ENCODE measurements at regions not wholly inside any gene's neighbourhood (a gene's known extent, or its start where the extent isn't known, plus 50 kb on each side); places are given as distances from the start of the nearest gene placed in this dataset.
"Not testable (repeated sequence)": the region's sequence is repeated elsewhere in the genome, so short reads cannot be mapped to it uniquely, and the experiment has no call there.

DNA sequence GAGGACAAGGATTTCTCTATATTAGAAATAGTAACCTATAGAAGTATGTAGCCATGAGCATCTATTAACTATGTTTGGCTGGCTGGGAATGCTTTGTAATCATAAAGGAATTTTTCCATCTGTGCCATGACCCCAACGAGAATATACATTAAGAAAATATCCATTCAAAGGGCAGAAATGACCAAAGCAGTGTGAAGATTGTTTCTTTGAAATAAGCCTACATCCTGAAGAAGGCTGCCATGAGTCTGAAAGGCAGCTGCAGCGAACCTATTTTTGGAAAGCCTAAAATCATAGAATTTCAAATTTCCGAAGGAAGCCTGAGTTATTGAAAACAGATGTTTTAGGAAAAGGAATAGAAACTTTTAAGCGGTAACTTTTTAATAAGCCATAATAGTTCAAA is 244.2 kb upstream of the FOXK1 start:
- no peak for DNase-seq (ENCODE audit: low read depth in 4 of 4, low spot score in 1 of 4)

DNA sequence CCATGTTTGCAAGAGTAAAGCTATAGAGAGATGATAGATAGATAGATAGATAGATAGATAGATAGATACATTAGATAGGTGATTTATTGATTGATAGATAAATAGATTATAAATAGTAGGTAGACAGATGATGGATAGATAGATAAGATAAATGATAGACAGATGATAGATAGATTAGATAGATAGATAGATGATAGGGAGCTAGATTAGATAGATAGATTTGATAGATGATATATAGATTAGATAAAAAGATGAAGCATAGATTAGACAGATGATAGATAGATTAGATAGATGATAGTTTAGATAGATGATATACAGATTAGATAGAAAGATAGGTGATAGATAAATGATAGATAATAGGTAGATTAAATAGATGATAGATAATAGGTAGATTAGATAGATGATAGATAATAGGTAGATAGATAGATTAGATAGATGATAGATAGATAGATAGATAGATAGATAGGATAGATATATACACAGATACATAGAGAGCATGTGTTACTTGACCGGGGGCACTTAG is 243.3 kb upstream of the FOXK1 start:
- no peak for DNase-seq (ENCODE audit: low read depth in 4 of 4, low spot score in 1 of 4)

DNA sequence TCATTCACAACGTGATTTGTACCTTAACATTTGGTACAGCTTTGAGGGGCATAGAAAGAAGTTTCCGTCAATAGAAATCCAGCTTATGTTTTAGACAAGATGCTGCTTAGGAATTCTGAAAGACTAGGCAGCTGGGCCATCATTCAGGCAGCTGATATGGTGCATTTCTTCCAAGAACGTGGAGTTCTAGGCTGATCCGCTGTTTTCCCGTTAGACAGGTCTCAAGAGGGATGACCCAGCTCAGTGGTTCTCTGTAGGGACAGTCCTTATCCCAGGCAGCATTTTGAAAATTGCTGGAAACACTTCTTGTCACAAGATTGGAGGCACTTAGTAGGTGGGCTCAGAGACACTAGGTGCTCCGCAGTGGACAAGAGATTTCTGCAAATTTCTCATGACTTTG is 242.7 kb upstream of the FOXK1 start:
- DNase-seq (ENCODE audit: low read depth in 4 of 4, low spot score in 1 of 4), result no peak

DNA sequence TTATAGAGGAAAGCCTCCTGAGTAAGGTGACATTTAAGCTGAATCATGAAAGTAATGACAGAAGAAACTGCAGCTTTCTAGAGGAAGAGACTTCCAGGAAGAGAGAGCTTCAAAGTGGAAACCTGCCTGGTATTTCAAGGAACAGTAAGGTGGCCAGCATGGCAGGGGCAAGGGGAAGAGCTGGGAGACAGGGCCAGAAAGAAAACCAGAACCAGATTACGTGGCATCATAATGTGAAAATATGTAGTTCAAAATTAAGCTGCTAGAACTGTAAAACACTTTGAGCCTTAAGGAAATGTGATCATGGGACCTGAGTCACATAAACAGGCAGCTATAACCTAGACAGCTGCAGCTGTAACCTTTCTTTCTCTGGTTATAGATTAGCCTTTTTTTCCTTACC is 238.0 kb upstream of the FOXK1 start:
- DNase-seq (ENCODE audit: low read depth in 4 of 4, low spot score in 1 of 4), result no peak

DNA sequence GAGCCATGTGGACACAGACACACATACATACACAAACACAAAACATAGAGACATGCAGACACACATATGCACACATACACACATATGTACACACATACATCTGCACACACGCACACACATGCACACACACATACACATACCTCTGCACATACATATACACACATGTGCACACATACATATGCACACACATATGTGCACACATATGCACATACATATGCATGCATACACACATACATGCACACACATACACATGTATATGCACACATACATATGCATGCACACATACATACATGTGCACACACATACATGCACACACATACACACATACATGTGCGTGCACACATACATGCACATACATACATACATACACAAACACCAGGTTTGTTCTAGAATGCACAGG is 236.3 kb upstream of the FOXK1 start:
- no peak for DNase-seq (ENCODE audit: low read depth in 4 of 4, low spot score in 1 of 4)

DNA sequence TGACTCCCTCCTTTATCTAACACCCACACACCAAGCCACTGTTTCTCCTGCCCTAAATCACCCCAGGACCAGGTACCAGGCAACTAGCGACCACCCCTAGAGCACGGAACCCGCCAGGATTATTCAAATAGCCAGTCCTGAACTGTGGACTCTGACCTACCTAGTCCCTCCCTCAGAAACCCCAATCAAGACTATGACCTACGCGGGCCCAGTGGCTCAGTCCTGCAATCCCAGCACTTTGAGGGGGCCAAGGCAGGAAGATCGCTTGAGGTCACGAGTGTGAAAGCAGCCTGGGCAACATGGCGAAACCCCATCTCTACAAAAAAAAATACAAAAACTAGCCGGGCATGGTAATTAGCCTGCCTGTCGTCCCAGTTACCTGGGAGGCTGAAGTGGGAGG is 232.8 kb upstream of the FOXK1 start:
- no peak for DNase-seq (ENCODE audit: low read depth in 4 of 4, low spot score in 1 of 4)

DNA sequence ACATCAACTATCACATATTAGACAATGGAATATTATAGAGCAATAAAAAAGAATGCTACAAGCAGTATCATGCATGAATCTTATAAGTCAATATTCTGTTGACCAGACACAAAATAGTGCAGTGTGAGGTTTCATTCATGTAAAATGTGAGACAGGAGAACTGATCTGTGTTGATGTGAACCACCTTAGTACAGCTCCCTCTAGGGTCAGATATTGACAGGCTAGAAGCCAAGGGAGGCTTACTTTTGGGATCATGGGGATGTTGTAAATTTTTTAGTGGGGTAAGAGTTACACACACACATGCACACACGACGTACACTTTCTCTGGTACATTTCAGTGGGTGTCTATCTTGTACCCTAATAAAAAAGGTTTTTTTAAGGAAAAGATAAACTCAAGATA is 231.6 kb upstream of the FOXK1 start:
- DNase-seq (ENCODE audit: low read depth in 4 of 4, low spot score in 1 of 4), result no peak

DNA sequence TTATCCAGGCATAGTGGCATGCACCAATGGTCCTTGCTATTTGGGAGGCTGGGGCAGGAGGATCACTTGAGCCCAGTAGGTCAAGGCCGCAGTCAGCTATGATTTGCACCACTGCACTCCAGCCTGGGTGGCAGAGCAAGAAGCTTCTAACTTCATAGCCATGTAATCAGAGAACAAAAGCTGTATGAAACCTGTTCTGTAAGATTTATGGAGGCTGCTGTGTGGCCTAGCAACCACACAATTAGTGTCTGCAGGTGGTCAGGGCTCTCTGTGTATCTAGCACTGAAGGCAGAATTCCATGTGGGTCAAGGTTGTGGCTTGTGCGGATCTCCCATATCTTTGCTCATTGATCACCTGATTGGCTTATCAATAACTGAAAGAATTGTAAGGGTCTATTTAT is 221.5 kb upstream of the FOXK1 start:
- no peak for DNase-seq (ENCODE audit: low read depth in 4 of 4, low spot score in 1 of 4)

DNA sequence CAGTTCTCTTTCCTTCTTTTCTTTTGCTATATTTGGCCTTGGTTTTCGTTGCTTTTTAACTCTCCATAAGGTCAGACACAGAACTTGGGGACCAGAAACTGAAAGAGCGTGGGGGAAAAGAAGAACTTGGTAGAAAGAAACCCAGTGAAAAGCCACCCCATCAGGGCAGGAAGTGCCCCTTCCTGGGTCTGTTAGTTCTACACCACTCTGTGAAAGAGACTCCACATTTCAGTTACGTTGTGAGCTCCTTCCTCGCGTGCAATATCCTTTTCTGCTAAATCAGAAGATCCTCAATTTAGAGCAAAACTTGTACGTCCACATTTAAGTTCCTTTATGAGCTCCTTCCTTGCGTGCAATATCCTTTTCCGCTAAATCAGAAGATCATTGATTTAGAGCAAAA is 220.6 kb upstream of the FOXK1 start:
- DNase-seq (ENCODE audit: low read depth in 4 of 4, low spot score in 1 of 4), result no peak

DNA sequence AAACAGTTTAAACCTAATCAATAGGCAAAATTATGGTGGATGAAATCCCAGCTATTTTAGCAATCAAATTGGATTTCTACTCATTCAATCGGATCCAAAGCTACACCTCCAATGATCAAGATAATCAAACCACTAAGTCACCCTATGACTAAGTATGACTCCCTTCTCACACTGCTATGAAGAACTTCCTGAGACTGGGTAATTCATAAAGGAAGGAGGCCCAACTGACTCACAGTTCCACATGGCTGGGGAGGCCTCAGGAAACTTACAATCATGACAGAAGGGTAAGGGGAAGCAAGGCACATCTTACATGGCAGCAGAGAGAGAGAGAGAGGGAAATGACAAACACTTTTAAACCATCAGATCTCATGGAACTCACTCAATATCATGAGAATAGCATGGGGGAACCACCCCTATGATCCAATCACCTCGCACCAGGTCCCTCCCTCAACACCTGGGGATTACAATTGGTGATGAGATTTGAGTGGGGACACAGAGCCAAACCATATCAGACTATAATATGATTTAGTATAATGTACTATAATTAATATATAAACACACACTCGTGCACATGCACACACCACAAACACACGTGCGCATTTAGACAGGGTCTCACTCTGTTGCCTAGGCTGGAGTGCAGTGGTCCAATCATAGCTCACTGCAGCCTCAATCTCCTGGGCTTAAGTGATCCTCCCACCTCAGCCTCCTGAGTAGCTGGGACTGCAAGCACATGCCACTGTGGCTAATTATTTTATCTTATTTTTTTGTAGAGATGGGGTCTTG is 213.6 kb upstream of the FOXK1 start:
- DNase-seq (ENCODE audit: low read depth in 4 of 4, low spot score in 1 of 4), result no peak

DNA sequence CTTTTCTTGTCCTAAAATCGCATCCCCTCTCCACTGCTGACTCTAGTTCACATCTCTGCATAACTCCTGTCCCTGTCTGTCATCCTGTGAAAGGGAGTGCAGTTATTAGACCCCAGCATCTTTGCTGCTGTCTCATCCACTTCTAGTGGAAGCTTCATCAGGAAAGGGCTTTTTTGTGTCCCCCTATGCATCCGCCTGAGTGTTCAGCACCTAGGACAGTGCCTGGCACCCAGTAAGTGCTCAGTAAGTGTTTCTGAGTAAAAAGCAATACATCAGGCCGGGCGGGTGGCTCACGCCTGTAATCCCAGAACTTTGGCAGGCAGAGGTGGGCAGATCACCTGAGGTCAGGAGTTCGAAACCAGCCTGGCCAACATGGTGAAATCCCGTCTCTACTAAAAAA is 211.8 kb upstream of the FOXK1 start:
- DNase-seq (ENCODE audit: low read depth in 4 of 4, low spot score in 1 of 4), result no peak

DNA sequence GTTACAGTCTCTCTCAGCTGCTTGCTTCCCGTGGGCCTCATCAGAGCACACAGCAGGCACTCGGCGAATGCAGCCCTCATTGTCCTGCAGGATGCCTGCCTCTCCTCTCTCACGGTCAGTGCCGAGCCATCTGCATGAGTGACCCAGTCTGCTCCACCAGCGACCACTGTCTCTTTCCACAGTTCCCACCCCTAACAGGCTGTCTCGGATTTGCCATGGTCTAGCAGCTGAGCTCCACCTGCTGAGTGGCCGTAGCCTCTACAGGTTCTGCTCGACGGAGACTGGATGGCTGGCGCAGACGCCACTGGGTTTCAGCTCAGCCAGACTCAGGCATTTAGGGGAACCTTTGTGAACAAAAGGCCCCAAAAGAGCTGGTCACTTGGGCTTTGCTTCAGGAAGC is 209.4 kb upstream of the FOXK1 start:
- DNase-seq (ENCODE audit: low read depth in 4 of 4, low spot score in 1 of 4), result no peak

DNA sequence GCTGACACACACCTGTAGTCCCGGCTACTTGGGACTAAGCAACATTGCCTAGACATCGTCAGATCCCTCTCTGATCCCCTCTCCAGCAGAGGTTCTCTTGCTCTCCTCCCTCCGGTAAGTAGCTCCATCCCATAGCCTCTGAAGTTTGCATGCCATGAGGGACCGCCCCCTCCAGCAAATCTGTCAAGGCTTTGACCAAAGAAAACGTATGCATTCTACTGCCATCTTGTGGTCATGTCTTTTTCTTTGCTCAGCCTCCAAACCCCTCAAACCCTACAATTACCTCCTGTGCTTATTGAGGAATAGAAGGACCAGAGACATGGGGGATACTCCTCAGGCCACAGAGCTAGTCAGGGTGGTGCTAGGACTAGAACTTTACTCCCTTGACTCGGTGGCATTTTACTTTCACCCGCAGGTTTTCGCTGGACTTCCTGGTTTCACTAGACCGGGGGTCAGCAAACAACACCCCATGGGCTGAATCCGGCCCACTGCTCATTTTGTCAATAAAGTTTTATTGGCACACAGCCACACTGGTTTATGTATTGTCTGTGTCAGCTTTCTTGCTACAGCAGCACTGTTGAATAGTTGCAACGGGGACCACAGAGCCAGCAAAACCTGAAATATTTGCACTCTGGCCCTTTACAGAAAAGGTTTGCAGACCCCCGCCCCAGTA is 202.6 kb upstream of the FOXK1 start:
- peak in 1 of 4 experiments; percentile 1 for DNase-seq (ENCODE audit: low read depth in 4 of 4, low spot score in 1 of 4)

DNA sequence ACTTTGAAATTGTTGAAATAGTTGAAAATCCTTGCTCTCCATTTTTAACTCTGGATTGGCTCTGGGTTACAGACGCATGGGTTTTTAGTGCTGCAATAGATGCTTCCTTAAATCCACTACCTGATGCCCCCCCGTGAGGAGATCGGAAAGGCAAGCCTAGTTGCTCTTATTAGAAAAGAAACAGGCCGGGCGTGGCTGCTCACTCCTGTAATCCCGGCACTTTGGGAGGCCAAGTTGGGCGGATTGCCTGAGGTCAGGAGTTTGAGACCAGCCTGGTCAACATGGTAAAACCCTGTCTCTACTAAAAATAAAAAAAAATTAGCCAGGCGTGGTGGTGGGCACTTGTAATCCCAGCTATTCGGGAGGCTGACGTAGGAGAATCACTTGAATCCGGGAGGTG is 202.0 kb upstream of the FOXK1 start:
- DNase-seq (ENCODE audit: low read depth in 4 of 4, low spot score in 1 of 4), result not testable (repeated sequence)

DNA sequence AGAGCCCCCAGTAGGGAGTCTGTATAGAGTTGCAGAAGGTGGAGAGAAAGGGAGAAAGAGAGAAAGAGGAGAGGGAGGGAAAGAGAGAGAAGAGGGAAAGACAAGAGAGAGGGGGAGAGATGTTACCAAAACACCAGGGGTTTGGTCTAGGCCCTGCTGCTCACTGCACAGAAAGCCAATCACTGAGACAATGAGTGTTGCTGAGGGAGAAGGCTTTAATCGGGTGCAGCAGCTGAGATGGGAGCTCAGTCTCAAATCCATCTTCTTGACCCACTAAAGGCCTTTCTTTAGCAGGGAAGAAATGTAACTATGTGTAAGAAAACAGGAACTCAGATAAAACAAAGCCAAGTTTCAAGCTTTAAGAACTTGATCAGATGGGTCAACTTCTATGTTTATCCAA is 198.2 kb upstream of the FOXK1 start:
- no peak for DNase-seq (ENCODE audit: low read depth in 4 of 4, low spot score in 1 of 4)

DNA sequence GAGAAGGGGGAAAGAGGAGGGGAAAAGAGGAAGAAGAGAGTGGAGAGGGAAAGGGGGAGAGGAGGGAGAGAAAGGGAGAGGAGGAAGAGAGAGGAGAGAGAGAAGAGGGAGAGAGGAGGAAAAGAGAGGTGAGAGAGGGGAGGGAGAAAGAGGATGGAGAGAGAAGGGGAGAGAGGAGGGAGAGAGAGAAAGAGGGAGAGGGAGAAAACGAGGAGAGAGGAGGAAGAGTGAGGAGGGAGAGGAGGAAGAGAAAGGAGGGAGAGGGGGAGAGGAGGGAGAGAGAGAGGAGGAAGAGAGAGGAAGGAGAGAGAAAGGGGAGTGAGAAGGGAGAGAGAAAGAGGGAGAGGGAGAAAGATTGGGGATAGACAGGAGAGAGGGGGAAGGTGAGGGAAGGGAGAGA is 197.6 kb upstream of the FOXK1 start:
- no peak for DNase-seq (ENCODE audit: low read depth in 4 of 4, low spot score in 1 of 4)

DNA sequence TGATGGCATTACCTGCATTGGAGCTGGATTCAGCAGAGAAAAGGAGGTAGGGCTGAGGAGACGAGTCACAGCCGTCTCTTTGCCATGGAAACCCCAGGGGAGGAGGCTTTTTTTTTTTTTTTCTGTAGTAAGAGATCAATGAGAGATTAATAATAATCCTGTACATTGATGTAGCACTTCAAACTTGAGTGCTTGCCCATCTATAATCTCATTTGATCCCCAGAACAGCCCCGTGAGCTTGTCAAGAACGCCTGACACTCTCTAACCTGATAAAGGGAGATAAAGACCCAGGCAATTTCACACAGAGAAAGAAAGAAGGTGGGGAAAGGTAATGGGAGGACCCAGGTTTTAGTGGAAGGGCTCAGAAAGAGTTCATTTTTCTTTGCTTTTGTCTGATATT is 195.2 kb upstream of the FOXK1 start:
- DNase-seq (ENCODE audit: low read depth in 4 of 4, low spot score in 1 of 4), result no peak

DNA sequence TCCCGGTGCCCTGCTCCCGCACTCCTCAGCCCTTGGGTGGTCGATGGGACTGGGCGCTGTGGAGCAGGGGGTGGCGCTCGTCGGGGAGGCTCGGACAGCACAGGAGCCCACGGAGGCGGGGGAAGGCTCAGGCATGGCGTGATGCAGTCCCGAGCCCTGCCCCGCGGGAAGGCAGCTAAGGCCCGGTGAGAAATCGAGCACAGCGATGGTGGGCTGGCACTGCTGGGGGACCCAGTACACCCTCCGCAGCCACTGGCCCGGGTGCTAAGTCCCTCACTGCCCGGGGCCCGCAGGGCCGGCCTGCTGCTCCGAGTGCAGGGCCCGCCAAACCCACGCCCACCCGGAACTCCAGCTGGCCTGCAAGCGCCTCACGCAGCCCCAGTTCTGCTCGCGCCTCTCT is 185.2 kb upstream of the FOXK1 start:
- not testable (repeated sequence) for DNase-seq (ENCODE audit: low read depth in 4 of 4, low spot score in 1 of 4)

DNA sequence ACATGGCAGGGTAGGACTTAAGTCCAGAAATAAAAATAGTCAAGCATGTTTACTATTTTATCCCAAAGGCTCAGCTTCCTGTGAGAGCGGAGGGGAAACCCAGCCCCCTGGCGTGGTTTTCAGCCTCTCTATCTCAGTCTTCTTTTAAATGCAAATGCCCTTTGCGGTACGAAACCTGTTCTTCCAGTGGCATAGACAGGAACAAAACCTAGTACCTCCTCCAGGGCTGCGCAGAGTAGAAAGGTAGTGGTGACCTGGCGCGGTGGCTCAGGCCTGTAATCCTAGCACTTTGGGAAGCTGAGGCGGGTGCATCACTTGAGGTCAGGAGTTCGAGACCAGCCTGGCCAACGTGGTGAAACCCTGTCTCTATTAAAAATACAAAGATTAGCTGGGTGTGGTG is 181.3 kb upstream of the FOXK1 start:
- DNase-seq (ENCODE audit: low read depth in 4 of 4, low spot score in 1 of 4), result no peak

DNA sequence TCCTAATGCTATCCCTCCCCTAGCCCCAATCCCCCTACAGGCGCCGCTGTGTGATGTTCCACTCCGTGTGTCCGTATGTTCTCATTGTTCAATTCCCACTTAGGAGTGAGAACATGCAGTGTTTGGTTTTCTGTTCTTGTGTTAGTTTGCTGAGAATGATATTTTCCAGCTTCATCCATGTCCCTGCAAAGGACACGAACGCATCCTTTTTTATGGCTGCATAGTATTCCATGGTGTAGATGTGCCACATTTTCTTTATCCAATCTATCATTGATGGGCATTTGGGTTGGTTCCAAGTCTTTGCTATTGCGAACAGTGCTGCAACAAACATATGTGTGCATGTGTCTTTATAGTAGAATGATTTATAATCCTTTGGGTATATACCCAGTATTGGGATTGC is 174.2 kb upstream of the FOXK1 start:
- not testable (repeated sequence) for DNase-seq (ENCODE audit: low read depth in 4 of 4, low spot score in 1 of 4)

DNA sequence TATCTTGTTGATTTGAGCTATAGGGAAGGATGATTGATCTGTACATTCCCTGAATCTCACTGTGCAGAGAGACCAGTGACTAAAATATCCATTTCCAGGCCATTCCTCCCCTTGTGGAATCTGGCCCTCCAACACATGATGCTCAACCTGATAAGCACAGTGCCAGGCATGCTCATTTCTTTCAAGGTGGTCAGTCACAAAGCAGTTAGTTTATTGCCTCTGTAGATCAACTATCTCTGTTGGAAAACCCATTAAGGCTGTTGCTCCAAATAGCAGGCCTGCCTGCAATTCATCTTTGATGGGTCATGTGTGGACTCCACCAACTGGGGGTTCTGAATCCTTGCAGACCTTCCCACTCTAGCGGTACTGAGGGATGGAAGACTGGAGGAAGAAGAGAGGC is 168.6 kb upstream of the FOXK1 start:
- no peak for DNase-seq (ENCODE audit: low read depth in 4 of 4, low spot score in 1 of 4)

DNA sequence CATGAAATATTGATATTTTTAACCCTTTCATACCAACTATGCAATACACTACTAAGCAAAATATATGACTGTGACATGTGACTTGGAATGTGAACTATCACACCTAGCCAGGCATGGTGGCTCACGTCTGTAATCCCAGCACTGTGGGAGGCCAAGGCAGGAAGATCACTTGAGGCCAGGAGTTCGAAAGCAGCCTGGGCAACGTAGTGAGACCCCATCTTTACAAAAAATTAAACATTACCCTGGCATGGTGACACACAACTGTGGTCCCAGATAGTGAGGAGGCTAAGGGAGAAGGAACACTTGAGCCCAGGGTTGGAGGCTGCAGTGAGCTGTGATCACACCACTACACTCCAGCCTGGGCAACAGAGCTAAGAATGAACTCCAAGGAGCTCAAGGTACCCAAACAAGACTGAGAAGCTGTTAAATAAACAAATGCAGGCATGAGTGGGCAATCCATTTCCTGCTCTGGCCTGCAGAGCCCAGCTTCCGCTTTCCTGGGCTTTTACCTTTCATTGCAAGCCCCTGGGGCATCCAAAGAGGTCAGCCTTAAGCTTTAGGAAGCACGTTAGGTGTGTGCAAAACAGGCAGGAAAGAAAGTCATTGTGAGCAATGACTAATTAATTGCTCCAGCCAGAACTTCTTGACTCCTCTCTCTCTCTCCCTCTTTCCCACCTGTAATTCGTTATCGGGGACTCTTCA is 162.1 kb upstream of the FOXK1 start:
- DNase-seq (ENCODE audit: low read depth in 4 of 4, low spot score in 1 of 4), result no peak
